ENCODE measurements at regions not wholly inside any gene's neighbourhood (a gene's known extent, or its start where the extent isn't known, plus 50 kb on each side); places are given as distances from the start of the nearest gene placed in this dataset.

- Histone ChIP-seq H3F3A (ENCODE audit: insufficient read depth) (no peaks in the 10 kb centered on the region), H3K36me3 (ENCODE audit: low read depth) (no peaks in the 10 kb centered on the region), H2AFZ (no peak overlapping the region), H3K4me3 (no peak overlapping the region), H3K9me3 (ENCODE audit: low read depth) (no peaks in the 10 kb centered on the region), H3K27ac (no peak overlapping the region), H3K4me2 (ENCODE audit: unreplicated experiment) (no peak overlapping the region), H3K27me3 (replicated peaks; ENCODE audit: insufficient read depth) (no peaks in the 10 kb centered on the region), H3K79me2 (ENCODE audit: insufficient read depth) (no peaks in the 10 kb centered on the region), H4K20me1 (ENCODE audit: insufficient read depth) (no peaks in the 10 kb centered on the region), H3K9me2 (ENCODE audit: insufficient read depth) (no peaks in the 10 kb centered on the region), H3K4me1 (ENCODE audit: insufficient read depth) (no peaks in the 10 kb centered on the region), H3K9ac (no peak overlapping the region)
- TF ChIP-seq EZH2phosphoT487 (IDR thresholded peaks at IDR 0.05; ENCODE audit: insufficient read depth, low read depth) (no peak), EZH2 (IDR thresholded peaks at IDR 0.05; ENCODE audit: insufficient read depth, poor library complexity, severe bottlenecking) (no peak)
- WGBS, 2 experiments (ENCODE audit: low coverage in 1 of 2, low lambda C conversion rate in 2 of 2, missing lambda C conversion rate in 2 of 2) = 25 to 27% methylated on average over 12 of the region's 12 CpGs
- in situ Hi-C loops (cut with MboI) = no loop called here
- no peak for DNase-seq
Observed at GRCh38 chr14:98244162-98244948, 1027.6 kb downstream of the BCL11B start.

- no peaks in the 10 kb centered on the region for H3K79me2 ChIP-seq (ENCODE audit: insufficient read depth)
- in situ Hi-C loops (cut with MboI) = no loop called here
- TF ChIP-seq EZH2phosphoT487 (IDR thresholded peaks at IDR 0.05; ENCODE audit: insufficient read depth, low read depth) (no peak), EZH2 (IDR thresholded peaks at IDR 0.05; ENCODE audit: insufficient read depth, poor library complexity, severe bottlenecking) (no peak)
- no peaks in the 10 kb centered on the region for H4K20me1 ChIP-seq (ENCODE audit: insufficient read depth)
- no peak for DNase-seq
- H3K9me3 ChIP-seq (ENCODE audit: low read depth) = no peaks in the 10 kb centered on the region
- no peak overlapping the region for H3K9ac ChIP-seq
- H3K4me3 ChIP-seq = no peak overlapping the region
- H3K36me3 ChIP-seq (ENCODE audit: low read depth) = no peaks in the 10 kb centered on the region
- no peaks in the 10 kb centered on the region for H3K27me3 ChIP-seq (replicated peaks; ENCODE audit: insufficient read depth)
- no peak overlapping the region for H2AFZ ChIP-seq
- H3K9me2 ChIP-seq (ENCODE audit: insufficient read depth) = no peaks in the 10 kb centered on the region
- WGBS, 2 experiments (ENCODE audit: low coverage in 1 of 2, low lambda C conversion rate in 2 of 2, missing lambda C conversion rate in 2 of 2) = 53 to 59% methylated on average over 7 of the region's 7 CpGs
- H3K4me2 ChIP-seq (ENCODE audit: unreplicated experiment) = no peak overlapping the region
- no peaks in the 10 kb centered on the region for H3K4me1 ChIP-seq (ENCODE audit: insufficient read depth)
- no peak overlapping the region for H3K27ac ChIP-seq
- H3F3A ChIP-seq (ENCODE audit: insufficient read depth) = no peaks in the 10 kb centered on the region
Observed at GRCh38 chr14:98244966-98245569, 1026.9 kb downstream of the BCL11B start.

GRCh38 chr14:98249057-98249456 is 1022.9 kb downstream of the BCL11B start:
- in situ Hi-C loops (cut with MboI) = no loop called here

GRCh38 chr14:98249476-98249875 is 1022.5 kb downstream of the BCL11B start:
- Histone ChIP-seq H3K4me1 (ENCODE audit: insufficient read depth) (no peaks in the 10 kb centered on the region), H3K9ac (no peak overlapping the region), H3K4me2 (ENCODE audit: unreplicated experiment) (no peak overlapping the region), H2AFZ (no peak overlapping the region), H3K4me3 (no peak overlapping the region), H4K20me1 (ENCODE audit: insufficient read depth) (no peaks in the 10 kb centered on the region), H3K27ac (no peak overlapping the region), H3K36me3 (ENCODE audit: low read depth) (no peaks in the 10 kb centered on the region), H3K9me2 (ENCODE audit: insufficient read depth) (no peaks in the 10 kb centered on the region), H3K9me3 (ENCODE audit: low read depth) (no peaks in the 10 kb centered on the region), H3K27me3 (replicated peaks; ENCODE audit: insufficient read depth) (no peaks in the 10 kb centered on the region), H3K79me2 (ENCODE audit: insufficient read depth) (no peaks in the 10 kb centered on the region), H3F3A (ENCODE audit: insufficient read depth) (no peaks in the 10 kb centered on the region)
- TF ChIP-seq EZH2 (IDR thresholded peaks at IDR 0.05; ENCODE audit: insufficient read depth, poor library complexity, severe bottlenecking) (no peak), EZH2phosphoT487 (IDR thresholded peaks at IDR 0.05; ENCODE audit: insufficient read depth, low read depth) (no peak)
- DNase-seq = no peak
- in situ Hi-C loops (cut with MboI) = no loop called here
- WGBS, 2 experiments (ENCODE audit: low coverage in 1 of 2, low lambda C conversion rate in 2 of 2, missing lambda C conversion rate in 2 of 2) = 40 to 45% methylated on average over 2 of the region's 2 CpGs

More at GRCh38 chr14:98249057-98249456, 1022.9 kb downstream of the BCL11B start:
- Histone ChIP-seq H3K4me1 (ENCODE audit: insufficient read depth) (no peaks in the 10 kb centered on the region), H3F3A (ENCODE audit: insufficient read depth) (no peaks in the 10 kb centered on the region), H3K36me3 (ENCODE audit: low read depth) (no peaks in the 10 kb centered on the region), H4K20me1 (ENCODE audit: insufficient read depth) (no peaks in the 10 kb centered on the region), H2AFZ (no peak overlapping the region), H3K9me3 (ENCODE audit: low read depth) (no peaks in the 10 kb centered on the region), H3K9ac (no peak overlapping the region), H3K4me3 (no peak overlapping the region), H3K4me2 (ENCODE audit: unreplicated experiment) (no peak overlapping the region), H3K27ac (no peak overlapping the region), H3K79me2 (ENCODE audit: insufficient read depth) (no peaks in the 10 kb centered on the region), H3K27me3 (replicated peaks; ENCODE audit: insufficient read depth) (no peaks in the 10 kb centered on the region), H3K9me2 (ENCODE audit: insufficient read depth) (no peaks in the 10 kb centered on the region)
- TF ChIP-seq EZH2phosphoT487 (IDR thresholded peaks at IDR 0.05; ENCODE audit: insufficient read depth, low read depth) (no peak), EZH2 (IDR thresholded peaks at IDR 0.05; ENCODE audit: insufficient read depth, poor library complexity, severe bottlenecking) (no peak)
- WGBS, 2 experiments (ENCODE audit: low coverage in 1 of 2, low lambda C conversion rate in 2 of 2, missing lambda C conversion rate in 2 of 2) = 48 to 49% methylated on average over 6 of the region's 6 CpGs
- no peak for DNase-seq

Data from GM23248 (cell line).